KOPT-K1 (cell line): ENCODE measurements at regions not wholly inside any gene's neighbourhood (a gene's known extent, or its start where the extent isn't known, plus 50 kb on each side); places are given as distances from the start of the nearest gene placed in this dataset.

Source experiments
- H3K27ac ChIP-seq: fragments of 200-600 bp; sonication (generic); 2 replicates; pipeline ENCODE4 v1.5.1; 2016; ENCODE audit warnings: antibody characterized with exemption, mild to moderate bottlenecking, low read depth, low read length; ENCODE audit not compliant: poor library complexity, severe bottlenecking
- H3K36me3 ChIP-seq: fragments of 200-600 bp; sonication (generic); 2 replicates; pipeline ENCODE4 v1.5.1; 2017; ENCODE audit warnings: antibody characterized with exemption, mild to moderate bottlenecking, low read length, moderate library complexity; ENCODE audit not compliant: insufficient read depth
- H3K9me3 ChIP-seq: fragments of 200-600 bp; sonication (generic); 2 replicates; pipeline ENCODE4 v1.5.1; 2017; ENCODE audit warnings: antibody characterized with exemption, low read length, mild to moderate bottlenecking; ENCODE audit not compliant: insufficient read depth, poor library complexity, severe bottlenecking

GRCh38 chr2:40550085-40550484 is 98.2 kb upstream of the SLC8A1 start:
- Histone ChIP-seq H3K27ac (no peak overlapping the region), H3K9me3 (no peaks in the 10 kb centered on the region), H3K36me3 (no peaks in the 10 kb centered on the region)

DNA sequence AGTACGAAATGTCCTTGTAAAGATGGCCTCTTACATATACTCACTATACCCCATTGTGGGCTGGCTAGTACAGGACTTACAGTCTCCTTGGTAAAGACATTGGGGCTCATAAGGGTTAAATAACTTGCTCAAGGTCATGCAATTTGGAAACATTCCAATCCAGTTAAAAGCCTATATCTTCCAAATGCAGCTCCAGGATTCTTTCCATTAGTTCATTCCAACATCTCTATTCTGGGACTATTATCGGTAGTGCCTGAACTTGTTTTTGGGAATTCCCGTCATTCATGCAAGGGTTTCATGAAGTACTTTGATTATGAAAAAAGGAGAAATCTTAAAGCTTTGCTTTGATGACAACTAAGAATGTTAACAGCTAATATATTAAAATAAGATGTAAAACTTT is 99.2 kb upstream of the SLC8A1 start:
- no peaks in the 10 kb centered on the region for H3K36me3 ChIP-seq
- no peak overlapping the region for H3K27ac ChIP-seq
- H3K9me3 ChIP-seq: no peaks in the 10 kb centered on the region

GRCh38 chr2:40554665-40555294 is 102.9 kb upstream of the SLC8A1 start:
- no peaks in the 10 kb centered on the region for H3K9me3 ChIP-seq
- no peaks in the 10 kb centered on the region for H3K36me3 ChIP-seq
- H3K27ac ChIP-seq: no peak overlapping the region

- H3K9me3 ChIP-seq: no peaks in the 10 kb centered on the region
- H3K27ac ChIP-seq: no peak overlapping the region
- no peaks in the 10 kb centered on the region for H3K36me3 ChIP-seq
Observed at GRCh38 chr2:40556293-40556692, 104.4 kb upstream of the SLC8A1 start.

GRCh38 chr2:40556739-40557138 is 104.8 kb upstream of the SLC8A1 start:
- no peaks in the 10 kb centered on the region for H3K9me3 ChIP-seq
- no peak overlapping the region for H3K27ac ChIP-seq
- no peaks in the 10 kb centered on the region for H3K36me3 ChIP-seq

- no peaks in the 10 kb centered on the region for H3K36me3 ChIP-seq
- H3K27ac ChIP-seq: no peak overlapping the region
- no peaks in the 10 kb centered on the region for H3K9me3 ChIP-seq
Observed at GRCh38 chr2:40558761-40559160, 106.9 kb upstream of the SLC8A1 start.

- no peak overlapping the region for H3K27ac ChIP-seq
- H3K9me3 ChIP-seq: no peaks in the 10 kb centered on the region
- H3K36me3 ChIP-seq: no peaks in the 10 kb centered on the region
Observed at GRCh38 chr2:40559175-40559574, 107.3 kb upstream of the SLC8A1 start.

DNA sequence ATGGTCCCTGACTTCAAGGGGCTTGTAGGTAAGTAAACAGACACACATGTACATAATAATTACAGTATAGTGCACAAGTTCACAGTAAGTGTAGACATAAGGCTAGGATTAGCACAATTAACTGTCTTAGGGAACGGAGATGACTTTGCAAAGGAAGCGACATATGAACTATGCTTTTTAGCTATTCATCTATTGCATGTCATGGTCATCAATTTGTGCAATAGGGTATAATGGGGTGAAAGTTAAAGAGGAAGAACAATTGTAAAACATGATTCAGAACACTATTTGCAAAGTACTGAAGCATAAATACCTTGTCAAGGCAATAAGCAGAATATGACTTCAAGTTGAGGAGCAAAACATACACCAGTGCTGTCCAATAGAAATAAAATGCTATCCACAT is 112.3 kb upstream of the SLC8A1 start:
- no peak overlapping the region for H3K27ac ChIP-seq
- H3K36me3 ChIP-seq: no peaks in the 10 kb centered on the region
- no peaks in the 10 kb centered on the region for H3K9me3 ChIP-seq

- H3K9me3 ChIP-seq: no peaks in the 10 kb centered on the region
- H3K27ac ChIP-seq: no peak overlapping the region
- H3K36me3 ChIP-seq: no peaks in the 10 kb centered on the region
Observed at GRCh38 chr2:40579247-40579646, 127.4 kb upstream of the SLC8A1 start.

DNA sequence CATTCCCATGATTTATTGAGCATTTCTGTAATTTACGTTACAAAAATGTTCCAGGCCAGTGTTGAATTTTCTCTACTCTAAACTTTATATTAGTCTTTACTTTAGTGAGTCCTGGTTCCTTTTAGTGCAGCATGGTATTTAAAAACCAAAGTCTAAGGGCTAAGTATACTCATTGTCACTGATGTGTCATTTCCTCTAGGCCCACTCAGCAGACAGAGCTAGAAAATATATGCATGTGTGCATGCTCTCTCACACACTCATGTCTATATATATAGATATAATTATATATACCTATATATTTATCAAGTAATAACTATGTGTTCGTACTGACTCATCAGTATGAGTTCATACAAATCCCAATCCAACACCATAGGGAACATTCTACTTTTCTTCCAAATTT is 132.5 kb upstream of the SLC8A1 start:
- no peaks in the 10 kb centered on the region for H3K36me3 ChIP-seq
- no peak overlapping the region for H3K27ac ChIP-seq
- H3K9me3 ChIP-seq: no peaks in the 10 kb centered on the region

GRCh38 chr2:40591774-40592173 is 139.9 kb upstream of the SLC8A1 start:
- no peak overlapping the region for H3K27ac ChIP-seq
- H3K9me3 ChIP-seq: no peaks in the 10 kb centered on the region
- no peaks in the 10 kb centered on the region for H3K36me3 ChIP-seq

- Histone ChIP-seq H3K36me3 (no peaks in the 10 kb centered on the region), H3K9me3 (no peaks in the 10 kb centered on the region), H3K27ac (no peak overlapping the region)
Observed at GRCh38 chr2:40592218-40592617, 140.3 kb upstream of the SLC8A1 start.

GRCh38 chr2:40606862-40607261 is 155.0 kb upstream of the SLC8A1 start:
- H3K27ac ChIP-seq: no peak overlapping the region
- H3K36me3 ChIP-seq: no peaks in the 10 kb centered on the region
- no peaks in the 10 kb centered on the region for H3K9me3 ChIP-seq

- no peaks in the 10 kb centered on the region for H3K36me3 ChIP-seq
Observed at GRCh38 chr2:40611196-40611595, 159.3 kb upstream of the SLC8A1 start.

GRCh38 chr2:40625849-40626248 is 174.0 kb upstream of the SLC8A1 start:
- Histone ChIP-seq H3K27ac (no peak overlapping the region), H3K36me3 (no peaks in the 10 kb centered on the region), H3K9me3 (no peaks in the 10 kb centered on the region)

More at GRCh38 chr2:40611196-40611595, 159.3 kb upstream of the SLC8A1 start:
- Histone ChIP-seq H3K27ac (no peak overlapping the region), H3K9me3 (no peaks in the 10 kb centered on the region)

- H3K9me3 ChIP-seq: no peaks in the 10 kb centered on the region
Observed at GRCh38 chr2:40628556-40628955, 176.7 kb upstream of the SLC8A1 start.

More at GRCh38 chr2:40628556-40628955, 176.7 kb upstream of the SLC8A1 start:
- H3K36me3 ChIP-seq: no peaks in the 10 kb centered on the region
- no peak overlapping the region for H3K27ac ChIP-seq
